ENCODE measurements at regions not wholly inside any gene's neighbourhood (a gene's known extent, or its start where the extent isn't known, plus 50 kb on each side); places are given as distances from the start of the nearest gene placed in this dataset.

- no peaks in the 10 kb centered on the region for H3K27me3 ChIP-seq (ENCODE audit: control insufficient read depth, insufficient read depth, low read length)
- CTCF ChIA-PET: interaction anchor here (1.1 to 8.6 kb wide), 4 partner anchors 11 to 375 kb away, joined by 3 to 73 read pairs (median 4); no protein-coding TSS in a partner anchor
- POLR2A ChIA-PET: no interaction called here
- no peak overlapping the region for H3K4me3 ChIP-seq (ENCODE audit: low read depth, low read length)
- TF ChIP-seq, protein P1, sequence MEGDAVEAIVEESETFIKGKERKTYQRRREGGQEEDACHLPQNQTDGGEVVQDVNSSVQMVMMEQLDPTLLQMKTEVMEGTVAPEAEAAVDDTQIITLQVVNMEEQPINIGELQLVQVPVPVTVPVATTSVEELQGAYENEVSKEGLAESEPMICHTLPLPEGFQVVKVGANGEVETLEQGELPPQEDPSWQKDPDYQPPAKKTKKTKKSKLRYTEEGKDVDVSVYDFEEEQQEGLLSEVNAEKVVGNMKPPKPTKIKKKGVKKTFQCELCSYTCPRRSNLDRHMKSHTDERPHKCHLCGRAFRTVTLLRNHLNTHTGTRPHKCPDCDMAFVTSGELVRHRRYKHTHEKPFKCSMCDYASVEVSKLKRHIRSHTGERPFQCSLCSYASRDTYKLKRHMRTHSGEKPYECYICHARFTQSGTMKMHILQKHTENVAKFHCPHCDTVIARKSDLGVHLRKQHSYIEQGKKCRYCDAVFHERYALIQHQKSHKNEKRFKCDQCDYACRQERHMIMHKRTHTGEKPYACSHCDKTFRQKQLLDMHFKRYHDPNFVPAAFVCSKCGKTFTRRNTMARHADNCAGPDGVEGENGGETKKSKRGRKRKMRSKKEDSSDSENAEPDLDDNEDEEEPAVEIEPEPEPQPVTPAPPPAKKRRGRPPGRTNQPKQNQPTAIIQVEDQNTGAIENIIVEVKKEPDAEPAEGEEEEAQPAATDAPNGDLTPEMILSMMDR (IDR thresholded peaks at IDR 0.05; ENCODE audit: insufficient read depth, low read depth, low read length): no peak
- DNase-seq (ENCODE audit: low read depth): no peak
- H3K36me3 ChIP-seq (ENCODE audit: control insufficient read depth, insufficient read depth, low read length): no peaks in the 10 kb centered on the region
These were observed 50.3 kb upstream of the TCF12 start for GRCh38 chr15:56868170-56868569.

GRCh38 chr15:56866803-56867202 lies 51.6 kb upstream of the TCF12 start:
- CTCF ChIA-PET: interaction anchor here (0.9 to 8.6 kb wide), 2 partner anchors 30 to 374 kb away, joined by 3 to 73 read pairs; no protein-coding TSS in a partner anchor

GRCh38 chr15:56857828-56858227 lies 60.6 kb upstream of the TCF12 start:
- Histone ChIP-seq H3K27me3 (ENCODE audit: control insufficient read depth, insufficient read depth, low read length) (no peaks in the 10 kb centered on the region), H3K4me3 (ENCODE audit: low read depth, low read length) (no peak overlapping the region), H3K36me3 (ENCODE audit: control insufficient read depth, insufficient read depth, low read length) (no peaks in the 10 kb centered on the region)
- TF ChIP-seq, protein P1 (IDR thresholded peaks at IDR 0.05; ENCODE audit: insufficient read depth, low read depth, low read length): no peak
- ChIA-PET CTCF (no interaction called here), POLR2A (no interaction called here)
- DNase-seq (ENCODE audit: low read depth): no peak

More at GRCh38 chr15:56866803-56867202, 51.6 kb upstream of the TCF12 start:
- DNase-seq (ENCODE audit: low read depth): no peak
- TF ChIP-seq, protein P1 (IDR thresholded peaks at IDR 0.05; ENCODE audit: insufficient read depth, low read depth, low read length): no peak
- no peak overlapping the region for H3K4me3 ChIP-seq (ENCODE audit: low read depth, low read length)
- no peaks in the 10 kb centered on the region for H3K27me3 ChIP-seq (ENCODE audit: control insufficient read depth, insufficient read depth, low read length)
- H3K36me3 ChIP-seq (ENCODE audit: control insufficient read depth, insufficient read depth, low read length): no peaks in the 10 kb centered on the region
- POLR2A ChIA-PET: no interaction called here

DNA sequence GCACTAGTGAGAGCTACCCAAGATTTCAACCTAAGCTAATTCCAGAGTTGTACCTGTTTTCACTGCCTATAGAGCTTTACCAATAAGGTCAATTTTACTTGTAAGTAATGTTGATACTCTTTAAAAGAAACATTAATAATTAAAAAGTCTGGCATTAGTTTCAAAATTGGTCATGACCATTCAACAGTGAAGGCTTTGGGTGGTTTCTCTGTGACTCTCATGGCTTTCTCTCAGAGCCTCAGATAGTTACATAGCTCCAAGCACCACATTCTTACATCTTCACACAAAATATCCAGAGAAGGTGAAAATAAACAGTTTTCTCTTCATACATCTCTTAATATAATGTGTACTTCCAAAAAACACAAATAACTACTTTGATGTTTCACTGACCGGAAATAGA lies 61.5 kb upstream of the TCF12 start:
- no peaks in the 10 kb centered on the region for H3K36me3 ChIP-seq (ENCODE audit: control insufficient read depth, insufficient read depth, low read length)
- no peak for DNase-seq (ENCODE audit: low read depth)
- TF ChIP-seq, protein P1 (IDR thresholded peaks at IDR 0.05; ENCODE audit: insufficient read depth, low read depth, low read length): no peak
- H3K4me3 ChIP-seq (ENCODE audit: low read depth, low read length): no peak overlapping the region
- CTCF ChIA-PET: interaction anchor here (0.8 to 1.2 kb wide), 2 partner anchors 12 to 322 kb away, joined by 3 read pairs; no protein-coding TSS in a partner anchor
- no peaks in the 10 kb centered on the region for H3K27me3 ChIP-seq (ENCODE audit: control insufficient read depth, insufficient read depth, low read length)
- POLR2A ChIA-PET: no interaction called here

GRCh38 chr15:56844892-56845291 lies 73.6 kb upstream of the TCF12 start:
- TF ChIP-seq, protein P1 (IDR thresholded peaks at IDR 0.05; ENCODE audit: insufficient read depth, low read depth, low read length): no peak
- H3K36me3 ChIP-seq (ENCODE audit: control insufficient read depth, insufficient read depth, low read length): no peaks in the 10 kb centered on the region
- CTCF ChIA-PET: interaction anchor here (0.6 to 0.8 kb wide), 2 partner anchors 23 to 178 kb away, joined by 3 read pairs; no protein-coding TSS in a partner anchor
- H3K4me3 ChIP-seq (ENCODE audit: low read depth, low read length): no peak overlapping the region
- no peak for DNase-seq (ENCODE audit: low read depth)
- POLR2A ChIA-PET: no interaction called here
- H3K27me3 ChIP-seq (ENCODE audit: control insufficient read depth, insufficient read depth, low read length): no peaks in the 10 kb centered on the region

Measured in BJ (cell line).